Stimulated activated CD4-positive, alpha-beta T cell treated with anti-CD3 and anti-CD28 coated beads, TNF-alpha, amount 100 ng/mL, for 1 hour (primary cell): ENCODE measurements at regions not wholly inside any gene's neighbourhood (a gene's known extent, or its start where the extent isn't known, plus 50 kb on each side); places are given as distances from the start of the nearest gene placed in this dataset.

Source experiments
- DNase-seq, 3 donors: peaks; one replicate each; pipeline ENCODE4 v3.0.0-alpha.2; 2020; ENCODE audit warnings: low read depth in 3 of 3, low spot score in 1 of 3

- DNase-seq, result no peak
These were observed 938.4 kb upstream of the SEMA6D start for GRCh38 chr15:46778876-46779275.

GRCh38 chr15:46786590-46787285, 930.6 kb upstream of the SEMA6D start:
- no peak for DNase-seq

GRCh38 chr15:46795685-46796084, 921.6 kb upstream of the SEMA6D start:
- no peak for DNase-seq

GRCh38 chr15:46808834-46809233, 908.5 kb upstream of the SEMA6D start:
- no peak for DNase-seq

DNA sequence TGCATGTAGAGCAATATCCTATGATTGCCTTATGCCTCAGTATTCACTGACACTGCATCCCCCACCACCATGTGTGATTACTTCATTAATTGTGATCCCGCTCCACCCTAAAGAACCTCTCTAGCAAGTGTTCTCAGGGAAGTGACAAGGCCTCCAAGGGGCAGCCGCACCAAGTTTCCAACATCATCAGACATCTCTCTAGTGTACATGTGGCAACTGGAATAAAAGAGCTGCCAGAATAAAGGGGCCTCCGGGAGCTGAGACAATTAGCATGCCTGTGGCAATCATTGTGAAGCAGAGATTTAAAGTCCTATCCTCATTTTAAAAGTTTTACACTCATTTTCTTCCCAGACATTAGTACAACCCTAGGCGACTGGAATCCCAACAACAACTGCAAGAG, 902.1 kb upstream of the SEMA6D start:
- DNase-seq, result no peak

GRCh38 chr15:46815765-46816164, 901.5 kb upstream of the SEMA6D start:
- no peak for DNase-seq

DNA sequence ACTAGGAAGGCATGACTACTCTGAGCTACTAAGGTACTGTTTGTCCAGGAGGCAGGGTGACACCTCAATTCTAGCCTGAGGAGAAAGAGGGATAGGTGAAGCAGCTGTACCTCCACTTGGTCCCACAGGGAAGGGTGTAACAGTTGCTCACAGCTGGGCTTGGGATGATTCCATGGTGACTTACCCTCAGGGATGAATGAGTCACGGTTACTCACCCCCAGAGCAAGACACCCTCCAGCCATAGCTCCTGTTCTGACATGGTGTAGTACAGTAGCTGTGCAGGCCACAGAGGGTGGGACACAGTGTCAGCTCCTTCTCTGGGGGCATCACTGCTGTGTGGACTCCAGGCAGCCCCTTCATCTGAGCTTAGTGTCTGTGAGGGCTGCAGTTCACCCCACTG, 868.6 kb upstream of the SEMA6D start:
- DNase-seq, result no peak

- no peak for DNase-seq
These were observed 863.7 kb upstream of the SEMA6D start for GRCh38 chr15:46853600-46853999.

- DNase-seq, result no peak
These were observed 862.7 kb upstream of the SEMA6D start for GRCh38 chr15:46854564-46854963.

GRCh38 chr15:46855388-46855787, 861.9 kb upstream of the SEMA6D start:
- no peak for DNase-seq

DNA sequence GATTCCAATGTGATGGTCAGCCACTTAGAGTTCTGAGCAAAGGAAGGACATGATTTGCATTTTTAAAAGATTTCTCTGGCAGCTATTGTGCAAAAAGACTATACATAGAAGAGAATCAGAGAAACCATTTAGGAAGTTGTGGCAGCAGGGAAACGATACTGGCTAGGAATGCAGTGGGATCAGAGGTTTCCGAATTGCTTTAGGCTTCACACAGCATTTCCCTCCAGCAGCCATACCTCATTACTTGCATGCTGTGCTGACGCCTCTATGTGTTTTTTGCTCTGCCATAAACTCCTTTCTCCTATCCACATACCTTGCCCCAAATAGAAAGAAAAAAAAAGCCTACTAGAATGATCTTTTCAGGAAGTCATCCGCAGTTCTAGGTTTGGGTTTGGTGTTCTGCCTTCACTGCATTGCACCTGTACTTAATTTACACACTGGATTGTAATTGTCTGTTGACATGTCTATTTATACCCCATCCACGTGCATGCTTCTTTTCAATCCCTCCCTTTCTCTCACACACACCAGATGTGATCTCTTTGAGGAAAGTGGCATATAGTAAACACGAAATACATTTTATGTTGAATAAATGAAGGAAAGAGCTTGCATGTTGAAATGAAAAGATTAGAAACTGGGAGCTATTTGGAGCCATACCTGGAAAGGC, 860.3 kb upstream of the SEMA6D start:
- no peak for DNase-seq

- no peak for DNase-seq
These were observed 859.2 kb upstream of the SEMA6D start for GRCh38 chr15:46858150-46858549.

- DNase-seq, result no peak
These were observed 855.5 kb upstream of the SEMA6D start for GRCh38 chr15:46861796-46862195.

- no peak for DNase-seq
These were observed 852.1 kb upstream of the SEMA6D start for GRCh38 chr15:46865155-46865554.

GRCh38 chr15:46872286-46872980, 844.9 kb upstream of the SEMA6D start:
- DNase-seq, result no peak

- DNase-seq, result no peak
These were observed 844.3 kb upstream of the SEMA6D start for GRCh38 chr15:46872981-46873330.

DNA sequence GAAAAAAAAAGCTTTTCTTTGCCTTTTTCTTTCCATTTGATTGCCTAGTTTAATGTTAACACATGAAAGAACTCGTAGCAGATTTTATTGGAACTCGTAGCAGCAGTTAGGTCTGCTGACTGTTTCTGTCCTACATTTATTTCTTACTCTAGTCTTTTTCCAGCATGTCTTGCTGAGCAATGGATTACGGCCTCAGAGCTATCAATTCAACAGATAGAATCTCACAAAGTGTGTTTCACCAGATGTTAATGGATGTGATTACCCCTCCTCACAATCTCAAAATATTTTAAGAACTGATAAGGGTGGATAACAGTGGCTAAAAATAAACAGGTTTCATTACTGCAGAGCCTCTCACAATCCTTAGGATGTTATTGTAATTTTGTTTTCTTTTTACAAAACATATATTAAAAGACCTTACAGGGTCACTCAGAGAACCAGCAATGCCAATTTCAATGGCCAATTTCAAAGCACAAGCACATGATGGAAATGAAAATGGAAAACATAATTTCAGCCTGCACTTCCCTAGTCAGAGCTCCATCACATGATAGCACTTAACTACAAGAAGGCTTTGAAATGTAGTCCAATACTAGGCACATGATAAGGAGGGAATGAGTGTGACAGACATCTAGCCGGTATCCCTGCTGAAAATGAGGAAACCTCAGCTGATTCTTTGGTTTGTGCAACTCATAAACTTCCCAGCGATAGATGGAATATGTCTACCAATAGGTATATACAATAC, 838.1 kb upstream of the SEMA6D start:
- DNase-seq, result no peak

- no peak for DNase-seq
These were observed 836.5 kb upstream of the SEMA6D start for GRCh38 chr15:46880791-46881190.

- no peak for DNase-seq
These were observed 824.6 kb upstream of the SEMA6D start for GRCh38 chr15:46892621-46893160.

- DNase-seq, result no peak
These were observed 822.7 kb upstream of the SEMA6D start for GRCh38 chr15:46894644-46895043.

- DNase-seq, result no peak
These were observed 820.0 kb upstream of the SEMA6D start for GRCh38 chr15:46897266-46897665.

GRCh38 chr15:46901001-46901400, 816.3 kb upstream of the SEMA6D start:
- no peak for DNase-seq
